A673 (cell line): ENCODE measurements at regions not wholly inside any gene's neighbourhood (a gene's known extent, or its start where the extent isn't known, plus 50 kb on each side); places are given as distances from the start of the nearest gene placed in this dataset.

Source experiments
- BruUV-seq: library from RNA; stranded (reverse); fragments of 400-500 nt; replicated peaks from 2 replicates; lab custom pipeline; 2021; lab: Mats Ljungman, UMichigan
- CTCF ChIA-PET: fragments of 300-600 bp; sonication (Branson Sonifier 250); formaldehyde crosslinking; loops from one replicate; lab custom pipeline; 2022; ENCODE audit warnings: antibody characterized with exemption; lab: Charles Lee
- POLR2A ChIA-PET: fragments of 300-600 bp; sonication (Branson Sonifier 250); formaldehyde crosslinking; loops from one replicate; lab custom pipeline; 2022; ENCODE audit warnings: antibody characterized with exemption; ENCODE audit not compliant: low non-redundant PET; lab: Charles Lee
- DNase-seq: peaks from one replicate; pipeline ENCODE4 v3.0.0-alpha.2; 2015; ENCODE audit warnings: low spot score
- H3K27ac ChIP-seq: fragments of 200-600 bp; sonication (generic); 2 replicates; pipeline ENCODE4 v1.5.1; 2016; ENCODE audit warnings: mixed run types, low read depth, mild to moderate bottlenecking, mixed read lengths, antibody characterized with exemption, low read length; ENCODE audit not compliant: poor library complexity, severe bottlenecking
- H3K27me3 ChIP-seq: fragments of 200-600 bp; sonication (generic); replicated peaks from 2 replicates; pipeline ENCODE4 v1.6.1; 2017; ENCODE audit warnings: mixed run types, low read depth, mild to moderate bottlenecking, mixed read lengths, antibody characterized with exemption, low read length; ENCODE audit not compliant: insufficient read depth, poor library complexity
- H3K36me3 ChIP-seq: fragments of 200-600 bp; sonication (generic); 2 replicates; pipeline ENCODE4 v1.6.1; 2016; ENCODE audit warnings: mixed run types, mild to moderate bottlenecking, mixed read lengths, antibody characterized with exemption, low read length; ENCODE audit not compliant: insufficient read depth, poor library complexity, severe bottlenecking
- H3K4me1 ChIP-seq: fragments of 200-600 bp; sonication (generic); 2 replicates; pipeline ENCODE4 v1.6.1; 2017; ENCODE audit warnings: mixed run types, mild to moderate bottlenecking, mixed read lengths, antibody characterized with exemption, low read length; ENCODE audit not compliant: insufficient read depth, poor library complexity, severe bottlenecking
- H3K4me3 ChIP-seq: fragments of 200-600 bp; sonication (generic); 2 replicates; pipeline ENCODE4 v1.5.1; 2016; ENCODE audit warnings: low read depth, mixed run types, mild to moderate bottlenecking, mixed read lengths, low read length; ENCODE audit not compliant: poor library complexity, severe bottlenecking
- H3K9me3 ChIP-seq: fragments of 200-600 bp; sonication (generic); 2 replicates; pipeline ENCODE4 v1.6.1; 2016; ENCODE audit warnings: mixed run types, low read depth, mild to moderate bottlenecking, mixed read lengths, antibody characterized with exemption, low read length; ENCODE audit not compliant: poor library complexity, severe bottlenecking
- CTCF ChIP-seq: fragments of 300-800, 200-600 bp; sonication (generic); conservative IDR thresholded peaks from 2 replicates; pipeline ENCODE4 v1.5.1; 2017; ENCODE audit warnings: low read depth, mild to moderate bottlenecking, antibody characterized with exemption, low read length, moderate library complexity, mixed read lengths
- EZH2 ChIP-seq: fragments of 200-600 bp; sonication (generic); IDR thresholded peaks from 2 replicates; pipeline ENCODE4 v1.6.1; 2017; ENCODE audit warnings: borderline replicate concordance, low read depth, mild to moderate bottlenecking, mixed read lengths, antibody characterized with exemption, low read length; ENCODE audit not compliant: poor library complexity, severe bottlenecking
- intact Hi-C: fragments of 100-400 bp; cut with micrococcal nuclease; formaldehyde crosslinking; loops from one replicate; pipeline ENCODE4 v1.10.0; 2022; ENCODE audit not compliant: unreplicated experiment

- TF ChIP-seq EZH2 (no peak), CTCF (no peak)
- no peaks in the 10 kb centered on the region for H3K36me3 ChIP-seq
- CTCF ChIA-PET: no interaction called here
- no peaks in the 10 kb centered on the region for H3K9me3 ChIP-seq
- H3K27ac ChIP-seq: no peak overlapping the region
- no peaks in the 10 kb centered on the region for H3K27me3 ChIP-seq
- no peak for DNase-seq
- no TSS peak for BruUV-seq
- POLR2A ChIA-PET: no interaction called here
- no peaks in the 10 kb centered on the region for H3K4me1 ChIP-seq
- intact Hi-C loops: no loop called here
- H3K4me3 ChIP-seq: no peak overlapping the region
These were observed 84.5 kb downstream of the STRADB start for GRCh38 chr2:201536046-201536445.

GRCh38 chr2:201532686-201533304 lies 81.3 kb downstream of the STRADB start:
- no peaks in the 10 kb centered on the region for H3K4me1 ChIP-seq
- no peak overlapping the region for H3K27ac ChIP-seq
- no peak for TF ChIP-seq CTCF
- TF ChIP-seq EZH2: no peak
- ChIA-PET CTCF (no interaction called here), POLR2A (no interaction called here)
- intact Hi-C loops: no loop called here
- peaks cover 8% of the 10 kb centered on the region for H3K9me3 ChIP-seq
- no TSS peak for BruUV-seq
- DNase-seq: peak; percentile 6
- H3K4me3 ChIP-seq: no peak overlapping the region
- H3K36me3 ChIP-seq: no peaks in the 10 kb centered on the region
- H3K27me3 ChIP-seq: no peaks in the 10 kb centered on the region
